WERI-Rb-1 (cell line): ENCODE measurements at regions not wholly inside any gene's neighbourhood (a gene's known extent, or its start where the extent isn't known, plus 50 kb on each side); places are given as distances from the start of the nearest gene placed in this dataset.
"Not testable (repeated sequence)": the region's sequence is repeated elsewhere in the genome, so short reads cannot be mapped to it uniquely, and the experiment has no call there.

Experiments used
- DNase-seq: peaks from one replicate; pipeline ENCODE4 v3.0.0-alpha.2; 2020
- H3K27ac ChIP-seq: fragments of 250-450 bp; sonication (Bioruptor Pico); 2 replicates; pipeline ENCODE4 v1.5.1; 2020; ENCODE audit warnings: mild to moderate bottlenecking, moderate library complexity
- H3K27me3 ChIP-seq: fragments of 250-450 bp; sonication (Bioruptor Pico); 2 replicates; pipeline ENCODE4 v1.5.1; 2021; ENCODE audit warnings: mild to moderate bottlenecking, low read depth, moderate library complexity; ENCODE audit not compliant: insufficient read depth, severe bottlenecking
- H3K36me3 ChIP-seq: fragments of 250-450 bp; sonication (Bioruptor Pico); 2 replicates; pipeline ENCODE4 v1.5.1; 2020; ENCODE audit warnings: mild to moderate bottlenecking, moderate library complexity
- H3K4me3 ChIP-seq: 2 replicates; pipeline ENCODE4 v1.5.1; 2011; ENCODE audit warnings: low read depth, mild to moderate bottlenecking, control low read depth, low read length
- H3K9me3 ChIP-seq: fragments of 250-450 bp; sonication (Bioruptor Pico); 2 replicates; pipeline ENCODE4 v1.5.1; 2021; ENCODE audit warnings: mild to moderate bottlenecking, moderate library complexity; ENCODE audit not compliant: severe bottlenecking
- CTCF ChIP-seq: IDR thresholded peaks from 2 replicates; pipeline ENCODE4 v1.5.1; 2011; ENCODE audit warnings: low read depth, mild to moderate bottlenecking, control low read depth, inconsistent platforms, low read length

GRCh38 chr9:85331626-85332025 lies 410.1 kb downstream of the AGTPBP1 start:
- no peak overlapping the region for H3K4me3 ChIP-seq
- no peak for DNase-seq
- TF ChIP-seq CTCF: no peak

GRCh38 chr9:85322592-85322991 lies 419.2 kb downstream of the AGTPBP1 start:
- no peaks in the 10 kb centered on the region for H3K36me3 ChIP-seq
- no peak for DNase-seq
- H3K27me3 ChIP-seq: peaks cover 61% of the 10 kb centered on the region
- no peak for TF ChIP-seq CTCF
- H3K4me3 ChIP-seq: no peak overlapping the region
- H3K9me3 ChIP-seq: no peaks in the 10 kb centered on the region
- H3K27ac ChIP-seq: no peak overlapping the region

More at GRCh38 chr9:85331626-85332025, 410.1 kb downstream of the AGTPBP1 start:
- Histone ChIP-seq H3K9me3 (no peaks in the 10 kb centered on the region), H3K27me3 (peaks cover 41% of the 10 kb centered on the region), H3K27ac (no peak overlapping the region), H3K36me3 (no peaks in the 10 kb centered on the region)

GRCh38 chr9:85321561-85321960 lies 420.2 kb downstream of the AGTPBP1 start:
- peaks cover 59% of the 10 kb centered on the region for H3K27me3 ChIP-seq
- H3K4me3 ChIP-seq: no peak overlapping the region
- no peak for DNase-seq
- TF ChIP-seq CTCF: no peak
- H3K36me3 ChIP-seq: no peaks in the 10 kb centered on the region
- H3K27ac ChIP-seq: no peak overlapping the region
- H3K9me3 ChIP-seq: no peaks in the 10 kb centered on the region

GRCh38 chr9:85319936-85320656 lies 421.7 kb downstream of the AGTPBP1 start:
- no peak for TF ChIP-seq CTCF
- H3K9me3 ChIP-seq: no peaks in the 10 kb centered on the region
- no peak overlapping the region for H3K27ac ChIP-seq
- H3K27me3 ChIP-seq: peaks cover 55% of the 10 kb centered on the region
- no peak overlapping the region for H3K4me3 ChIP-seq
- H3K36me3 ChIP-seq: no peaks in the 10 kb centered on the region
- DNase-seq: no peak

- H3K27me3 ChIP-seq: peaks cover 37% of the 10 kb centered on the region
- H3K4me3 ChIP-seq, H3K36me3 ChIP-seq, DNase-seq, H3K27ac ChIP-seq, H3K9me3 ChIP-seq: not testable (repeated sequence)
These were observed 426.2 kb downstream of the AGTPBP1 start for GRCh38 chr9:85315535-85315934.

- no peak for TF ChIP-seq CTCF
- Histone ChIP-seq H3K4me3 (no peak overlapping the region), H3K36me3 (no peaks in the 10 kb centered on the region), H3K27ac (no peak overlapping the region), H3K9me3 (no peaks in the 10 kb centered on the region), H3K27me3 (peaks cover 37% of the 10 kb centered on the region)
- DNase-seq: no peak
These were observed 431.2 kb downstream of the AGTPBP1 start for GRCh38 chr9:85310573-85310972.
